ENCODE measurements at regions not wholly inside any gene's neighbourhood (a gene's known extent, or its start where the extent isn't known, plus 50 kb on each side); places are given as distances from the start of the nearest gene placed in this dataset.
"Not testable (repeated sequence)": the region's sequence is repeated elsewhere in the genome, so short reads cannot be mapped to it uniquely, and the experiment has no call there.

- DNase-seq: no peak
Measured at GRCh38 chr12:116434155-116435011, 124.8 kb upstream of the MAP1LC3B2 start.

GRCh38 chr12:116435984-116436383 lies 123.2 kb upstream of the MAP1LC3B2 start:
- DNase-seq: no peak

GRCh38 chr12:116436561-116437249 lies 122.5 kb upstream of the MAP1LC3B2 start:
- no peak for DNase-seq

- no peak for DNase-seq
Measured at GRCh38 chr12:116441292-116441691, 117.9 kb upstream of the MAP1LC3B2 start.

GRCh38 chr12:116442304-116442703 lies 116.9 kb upstream of the MAP1LC3B2 start:
- no peak for DNase-seq

- no peak for DNase-seq
Measured at GRCh38 chr12:116442946-116443345, 116.2 kb upstream of the MAP1LC3B2 start.

GRCh38 chr12:116443821-116444589 lies 115.2 kb upstream of the MAP1LC3B2 start:
- DNase-seq: peak; percentile 83

- DNase-seq: no peak
Measured at GRCh38 chr12:116444590-116444943, 114.6 kb upstream of the MAP1LC3B2 start.

GRCh38 chr12:116448165-116448739 lies 110.9 kb upstream of the MAP1LC3B2 start:
- no peak for DNase-seq

GRCh38 chr12:116450406-116450910 lies 108.7 kb upstream of the MAP1LC3B2 start:
- DNase-seq: no peak

GRCh38 chr12:116452975-116453374 lies 106.2 kb upstream of the MAP1LC3B2 start:
- not testable (repeated sequence) for DNase-seq

GRCh38 chr12:116453631-116454030 lies 105.5 kb upstream of the MAP1LC3B2 start:
- DNase-seq: no peak

GRCh38 chr12:116454076-116454475 lies 105.1 kb upstream of the MAP1LC3B2 start:
- DNase-seq: no peak

- DNase-seq: no peak
Measured at GRCh38 chr12:116454950-116455447, 104.2 kb upstream of the MAP1LC3B2 start.

GRCh38 chr12:116455540-116456329 lies 103.4 kb upstream of the MAP1LC3B2 start:
- DNase-seq: no peak

GRCh38 chr12:116456330-116457082 lies 102.7 kb upstream of the MAP1LC3B2 start:
- no peak for DNase-seq

GRCh38 chr12:116458492-116458891 lies 100.7 kb upstream of the MAP1LC3B2 start:
- no peak for DNase-seq

- no peak for DNase-seq
Measured at GRCh38 chr12:116459011-116459875, 99.9 kb upstream of the MAP1LC3B2 start.

- DNase-seq: no peak
Measured at GRCh38 chr12:116459916-116460663, 99.1 kb upstream of the MAP1LC3B2 start.

Measured in NCI-H2171 treated with DMSO at 0.1 percent for 48 hours (cell line).